GM12864 (cell line): ENCODE measurements at regions not wholly inside any gene's neighbourhood (a gene's known extent, or its start where the extent isn't known, plus 50 kb on each side); places are given as distances from the start of the nearest gene placed in this dataset.
"Not testable (repeated sequence)": the region's sequence is repeated elsewhere in the genome, so short reads cannot be mapped to it uniquely, and the experiment has no call there.

ENCODE experiments used
- DNase-seq: peaks from one replicate; pipeline ENCODE4 v3.0.0-alpha.2; 2011; ENCODE audit warnings: low read depth
- H3K4me3 ChIP-seq: 2 replicates; pipeline ENCODE4 v1.5.1; 2011; ENCODE audit warnings: mild to moderate bottlenecking, low read depth, low read length, control low read depth
- CTCF ChIP-seq: IDR thresholded peaks from 2 replicates; pipeline ENCODE4 v1.5.1; 2011; ENCODE audit warnings: low read depth, mild to moderate bottlenecking, moderate library complexity, low read length, control low read depth, inconsistent platforms; ENCODE audit errors: missing control alignments

- H3K4me3 ChIP-seq: no peak overlapping the region
- no peak for TF ChIP-seq CTCF
- no peak for DNase-seq
Measured at GRCh38 chr4:66404141-66404540, 733.9 kb upstream of the EPHA5 start.

GRCh38 chr4:66376921-66377320 is 706.6 kb upstream of the EPHA5 start:
- no peak for DNase-seq

GRCh38 chr4:66376396-66376795 is 706.1 kb upstream of the EPHA5 start:
- no peak for TF ChIP-seq CTCF
- no peak for DNase-seq
- H3K4me3 ChIP-seq: no peak overlapping the region

More at GRCh38 chr4:66376921-66377320, 706.6 kb upstream of the EPHA5 start:
- H3K4me3 ChIP-seq: no peak overlapping the region
- TF ChIP-seq CTCF: no peak

GRCh38 chr4:66373268-66373667 is 703.0 kb upstream of the EPHA5 start:
- no peak for TF ChIP-seq CTCF
- no peak for DNase-seq
- no peak overlapping the region for H3K4me3 ChIP-seq

GRCh38 chr4:66372706-66373105 is 702.4 kb upstream of the EPHA5 start:
- no peak for TF ChIP-seq CTCF
- DNase-seq: no peak
- H3K4me3 ChIP-seq: no peak overlapping the region

GRCh38 chr4:66367043-66367660 is 696.9 kb upstream of the EPHA5 start:
- no peak overlapping the region for H3K4me3 ChIP-seq
- TF ChIP-seq CTCF: no peak
- no peak for DNase-seq

GRCh38 chr4:66360395-66360794 is 690.1 kb upstream of the EPHA5 start:
- DNase-seq: not testable (repeated sequence)

More at GRCh38 chr4:66360395-66360794, 690.1 kb upstream of the EPHA5 start:
- H3K4me3 ChIP-seq: not testable (repeated sequence)
